GM21576 (cell line): ENCODE measurements at regions not wholly inside any gene's neighbourhood (a gene's known extent, or its start where the extent isn't known, plus 50 kb on each side); places are given as distances from the start of the nearest gene placed in this dataset.

Experiments used
- ATAC-seq: cut with Tn5 transposase; IDR thresholded peaks from one replicate; pipeline ENCODE4 v1.9.1; 2021; ENCODE audit warnings: mild to moderate bottlenecking, moderate library complexity; ENCODE audit not compliant: unreplicated experiment

- ATAC-seq, result no peak
Observed at GRCh38 chr1:79355090-79355489, 348.6 kb upstream of the ADGRL4 start.

DNA sequence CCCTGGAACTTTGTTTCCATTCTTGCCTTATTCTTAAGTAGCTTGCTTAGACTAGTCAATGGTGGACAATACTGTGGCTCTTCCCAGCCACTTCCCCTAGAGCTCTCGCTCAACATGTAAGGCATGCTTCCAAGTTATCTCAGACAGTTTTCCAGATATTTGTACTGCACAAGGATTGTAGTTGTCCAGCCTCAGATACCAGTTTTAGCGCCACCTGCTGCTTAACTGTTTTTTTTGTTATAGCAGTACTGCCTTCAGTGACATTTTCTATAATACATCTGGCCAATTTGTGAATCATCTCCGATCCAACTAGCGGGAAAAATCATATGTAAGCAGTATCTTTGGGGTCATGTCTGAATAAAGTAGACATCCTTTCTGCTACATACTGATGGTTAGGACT lies 346.7 kb upstream of the ADGRL4 start:
- no peak for ATAC-seq

DNA sequence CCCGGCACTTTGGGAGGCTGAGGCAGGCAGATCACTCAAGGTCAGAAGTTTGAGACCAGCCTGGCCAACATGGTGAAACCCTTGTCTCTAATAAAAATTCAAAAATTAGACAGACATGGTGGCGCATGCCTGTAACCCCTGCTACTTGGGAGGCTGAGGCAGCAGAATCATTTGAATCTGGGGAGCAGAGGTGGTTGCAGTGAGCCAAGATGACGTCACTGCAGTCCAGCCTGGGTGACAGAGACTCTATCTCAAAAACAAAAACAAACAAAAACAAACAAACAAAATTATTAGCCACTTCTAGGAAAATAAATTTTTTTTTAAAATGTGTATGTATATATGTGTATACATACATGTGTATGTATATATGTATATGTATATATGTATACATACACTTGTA lies 320.3 kb upstream of the ADGRL4 start:
- ATAC-seq, result no peak

DNA sequence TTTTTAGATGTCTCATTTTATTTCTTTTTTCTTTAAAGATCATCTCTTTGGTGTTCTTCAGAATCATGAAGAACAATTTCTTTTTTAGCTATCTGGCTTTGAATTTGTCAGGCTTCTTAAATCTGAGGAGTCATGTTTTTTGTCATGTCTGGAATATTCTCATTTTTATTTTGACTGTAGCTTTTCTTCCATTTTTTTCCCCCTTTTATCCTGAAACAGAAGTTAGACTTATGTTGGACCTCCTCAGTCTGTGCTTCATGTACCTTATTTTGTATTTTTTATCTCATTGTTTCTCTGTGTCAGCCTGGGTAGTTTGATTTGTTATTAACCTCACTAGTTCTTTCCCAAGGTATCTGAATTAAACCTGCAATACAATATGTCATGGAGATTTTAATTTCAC lies 319.2 kb upstream of the ADGRL4 start:
- ATAC-seq, result no peak

DNA sequence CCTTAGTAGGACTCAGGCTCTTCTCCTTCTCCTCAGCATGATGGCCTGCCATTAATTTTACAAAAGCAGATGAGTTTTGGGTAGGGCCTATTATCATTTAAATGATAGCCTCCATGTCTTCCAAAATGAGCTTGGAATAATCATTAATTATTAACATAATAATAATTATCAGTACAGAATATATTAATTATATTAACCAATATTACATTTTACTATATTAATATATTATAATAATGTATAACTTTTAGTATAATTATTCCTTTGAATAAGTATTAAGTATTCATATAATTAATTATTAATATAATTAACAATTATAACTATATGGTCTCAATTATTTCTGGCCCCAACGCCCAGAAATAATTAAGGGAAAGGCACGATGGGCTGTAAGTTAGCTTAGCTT lies 318.6 kb upstream of the ADGRL4 start:
- no peak for ATAC-seq

DNA sequence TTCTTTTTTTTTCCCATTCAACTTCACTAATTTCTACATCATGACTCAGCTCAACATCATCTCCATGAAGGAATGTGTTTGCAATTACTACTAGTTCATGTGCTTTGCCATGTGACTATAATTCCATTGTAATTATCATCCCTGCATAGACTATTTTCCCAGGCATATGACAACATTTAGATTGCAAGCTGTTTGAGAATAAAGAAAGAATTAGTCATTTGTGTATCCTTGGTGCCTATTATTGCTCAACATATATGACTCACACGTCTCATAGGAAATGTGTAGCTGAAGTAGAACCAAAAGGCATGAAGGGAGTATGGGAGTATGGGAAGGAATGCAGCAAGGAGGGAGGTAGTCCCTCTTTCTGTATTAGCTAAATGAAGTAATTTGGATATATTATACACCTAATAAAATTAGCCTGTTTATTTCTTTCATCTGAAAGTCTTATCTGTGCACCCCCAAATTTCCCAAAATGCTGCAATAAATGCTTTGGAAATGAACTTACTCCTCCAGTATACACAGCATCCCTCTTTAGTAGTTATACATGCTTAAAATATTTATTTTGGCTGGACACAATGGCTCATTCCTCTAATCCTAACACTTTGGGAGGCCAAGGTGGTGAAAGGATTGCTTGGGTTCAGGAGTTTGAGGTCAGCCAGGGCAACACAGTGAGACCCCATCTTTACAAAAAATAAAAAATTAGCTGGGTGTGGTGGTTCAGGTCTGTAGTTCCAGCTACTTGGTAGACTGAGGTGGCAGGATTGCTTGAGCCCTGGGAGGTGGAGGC lies 316.9 kb upstream of the ADGRL4 start:
- ATAC-seq, result no peak

- ATAC-seq, result no peak
Observed at GRCh38 chr1:79322511-79323027, 316.0 kb upstream of the ADGRL4 start.

DNA sequence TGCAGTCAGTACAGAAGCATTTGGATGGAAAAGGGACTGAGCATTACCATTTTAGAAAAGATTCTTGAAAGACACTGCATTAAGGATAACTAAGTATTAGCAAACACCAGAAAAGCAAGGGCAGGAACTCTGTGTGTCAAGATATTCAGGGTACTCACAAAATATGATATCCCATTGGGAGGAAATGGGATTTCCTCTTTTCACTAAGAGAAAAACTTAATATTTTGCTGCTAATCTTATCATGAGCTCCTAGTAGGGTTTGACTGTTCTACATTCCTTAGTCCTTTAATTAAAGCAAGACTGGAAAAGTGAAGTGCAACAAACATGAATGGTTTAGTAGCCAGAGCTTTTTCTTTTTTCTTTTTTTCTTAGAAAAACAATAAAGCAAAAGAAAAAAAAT lies 305.9 kb upstream of the ADGRL4 start:
- ATAC-seq, result no peak

DNA sequence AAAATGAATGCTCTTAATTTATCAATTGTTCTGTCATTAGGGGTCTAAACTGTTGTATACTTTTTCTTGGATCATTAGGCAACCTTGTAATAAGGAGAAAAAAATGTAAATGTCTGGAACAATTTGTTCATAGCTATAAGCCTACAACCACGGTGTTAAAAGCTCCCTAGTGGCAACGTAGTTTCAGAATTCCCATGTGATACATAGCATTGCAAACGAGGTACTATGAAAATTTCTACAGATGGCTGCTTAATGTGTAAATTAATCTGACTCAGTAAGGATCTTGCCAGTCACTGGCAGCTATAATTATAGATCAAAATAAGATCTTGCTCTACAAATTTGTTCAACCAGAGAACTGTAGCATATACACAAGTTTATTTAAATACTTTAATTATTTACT lies 304.1 kb upstream of the ADGRL4 start:
- no peak for ATAC-seq

DNA sequence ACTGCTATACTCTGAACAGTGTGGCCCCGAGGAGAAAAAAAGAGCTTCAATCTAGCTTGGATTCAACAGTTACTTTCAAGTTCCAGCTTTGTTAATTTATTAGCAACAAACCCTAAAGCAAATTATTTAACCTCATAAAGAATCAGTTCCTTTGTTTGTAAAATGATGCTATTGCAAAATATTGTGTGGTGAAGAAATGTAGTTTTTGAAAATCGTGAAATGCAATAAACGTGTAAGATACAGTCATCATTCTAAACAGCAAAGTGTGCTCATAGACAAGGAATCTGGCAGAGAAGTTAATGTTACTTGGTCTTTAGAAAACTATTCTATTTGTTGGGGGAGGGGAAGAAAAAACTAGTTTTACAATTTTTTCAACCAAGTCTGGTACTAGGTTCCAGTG lies 297.6 kb upstream of the ADGRL4 start:
- no peak for ATAC-seq

- no peak for ATAC-seq
Observed at GRCh38 chr1:79303040-79303439, 296.5 kb upstream of the ADGRL4 start.

DNA sequence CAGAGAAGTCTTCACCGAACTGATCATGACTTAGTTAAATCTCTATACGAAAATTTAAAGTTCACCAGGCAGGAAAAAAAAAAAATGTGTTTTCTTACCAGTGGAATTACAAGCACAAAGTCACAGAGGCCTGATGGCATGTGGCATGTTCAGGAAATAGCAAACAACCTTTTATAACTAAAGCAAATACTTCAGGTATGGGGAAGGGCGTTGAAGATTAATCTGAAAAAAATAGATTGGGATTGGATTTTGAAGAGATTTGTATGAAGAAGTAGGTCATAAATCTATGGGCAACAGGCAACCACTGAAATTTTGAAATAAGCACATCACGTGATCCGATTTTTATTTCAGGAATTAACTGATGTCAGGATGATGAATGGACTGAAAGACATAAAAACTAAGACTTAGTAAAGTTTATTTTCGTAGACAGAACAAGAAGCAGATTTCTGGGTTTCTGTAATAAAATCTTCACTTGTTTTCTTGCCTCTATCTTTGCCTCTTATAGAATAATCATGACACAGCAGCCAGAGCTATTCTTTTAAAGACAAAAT lies 295.9 kb upstream of the ADGRL4 start:
- no peak for ATAC-seq

GRCh38 chr1:79295967-79296366 lies 289.4 kb upstream of the ADGRL4 start:
- no peak for ATAC-seq

DNA sequence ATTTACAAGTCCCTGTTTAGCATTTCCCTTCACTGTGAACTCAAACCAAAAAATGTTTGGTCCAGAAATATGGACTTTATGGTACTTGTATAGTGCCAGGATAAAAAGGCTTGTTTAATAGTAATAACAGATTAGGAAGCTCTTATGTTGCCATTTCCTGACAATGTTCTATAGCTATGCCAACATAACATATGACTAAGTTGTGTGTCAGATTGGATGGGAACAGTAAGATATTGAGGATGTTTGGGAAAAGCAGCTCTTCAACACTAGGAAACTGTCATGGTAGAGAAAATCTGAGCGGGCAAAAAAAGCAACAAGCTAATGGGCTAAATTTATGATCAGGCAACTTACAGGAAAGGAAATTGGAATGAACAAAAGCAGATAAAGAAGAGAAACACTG lies 287.1 kb upstream of the ADGRL4 start:
- no peak for ATAC-seq

DNA sequence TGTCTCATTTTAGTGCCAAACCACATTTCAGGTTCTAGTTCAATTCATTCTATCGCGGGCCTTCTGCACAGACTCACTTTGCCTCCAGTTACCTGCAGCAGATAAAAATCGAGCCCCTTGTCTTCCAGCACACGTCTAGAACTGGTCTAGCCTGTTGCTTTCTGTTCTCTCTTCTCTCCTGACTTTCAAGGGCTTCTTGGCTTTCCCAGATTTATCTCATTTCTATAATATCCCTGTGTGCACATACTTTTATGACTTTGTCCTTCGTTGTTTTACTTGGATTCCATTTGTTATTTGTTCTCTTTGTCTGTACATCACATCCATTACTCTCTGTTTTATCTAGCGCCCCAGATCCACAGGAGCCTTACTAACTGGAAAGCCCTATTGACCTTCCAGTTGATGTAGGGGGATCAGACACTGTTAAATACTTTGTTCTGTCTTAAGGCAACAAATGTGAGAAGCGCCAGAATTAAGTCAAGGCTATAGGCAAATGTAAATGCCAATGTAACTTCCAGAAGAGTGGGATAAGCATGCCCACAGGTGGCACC lies 284.5 kb upstream of the ADGRL4 start:
- ATAC-seq, result no peak

- no peak for ATAC-seq
Observed at GRCh38 chr1:79287982-79288381, 281.5 kb upstream of the ADGRL4 start.

DNA sequence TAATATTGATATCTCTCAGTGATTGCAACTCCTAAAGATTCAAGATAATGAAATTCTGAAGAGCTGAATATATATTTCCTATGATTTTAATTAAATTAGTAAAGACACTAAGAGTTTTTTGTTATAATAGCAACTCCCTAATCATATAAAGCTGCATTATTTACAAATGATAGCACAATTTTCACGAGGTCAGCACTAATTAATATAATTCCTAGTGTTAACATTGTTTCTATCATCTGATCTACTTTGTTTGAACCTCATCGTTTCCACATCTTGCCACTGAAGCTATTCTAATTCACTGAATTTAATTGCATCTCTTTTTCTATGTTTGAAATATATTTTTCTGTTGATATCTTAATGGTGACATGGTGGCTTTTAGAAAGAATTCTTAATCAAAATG lies 279.1 kb upstream of the ADGRL4 start:
- ATAC-seq, result no peak

DNA sequence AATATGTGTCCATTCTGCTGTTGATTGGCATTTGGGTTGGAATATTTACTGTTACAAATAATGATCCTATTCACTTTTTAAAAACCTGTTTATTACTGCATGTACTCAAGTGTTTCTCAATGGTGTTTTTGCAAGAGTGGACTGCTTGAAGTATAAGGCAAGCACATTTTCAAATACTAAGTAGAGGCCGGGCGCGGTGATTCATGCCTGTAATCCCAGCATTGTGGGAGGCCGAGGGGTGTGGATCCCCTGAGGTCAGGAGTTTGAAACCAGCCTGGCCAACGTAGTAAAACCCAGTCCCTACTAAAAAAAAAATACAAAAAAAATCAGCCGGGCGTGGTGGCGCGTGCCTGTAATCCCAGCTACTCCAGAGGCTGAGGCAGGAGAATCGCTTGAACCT lies 276.9 kb upstream of the ADGRL4 start:
- ATAC-seq, result no peak

GRCh38 chr1:79281442-79281841 lies 274.9 kb upstream of the ADGRL4 start:
- no peak for ATAC-seq

GRCh38 chr1:79271759-79272158 lies 265.2 kb upstream of the ADGRL4 start:
- no peak for ATAC-seq

DNA sequence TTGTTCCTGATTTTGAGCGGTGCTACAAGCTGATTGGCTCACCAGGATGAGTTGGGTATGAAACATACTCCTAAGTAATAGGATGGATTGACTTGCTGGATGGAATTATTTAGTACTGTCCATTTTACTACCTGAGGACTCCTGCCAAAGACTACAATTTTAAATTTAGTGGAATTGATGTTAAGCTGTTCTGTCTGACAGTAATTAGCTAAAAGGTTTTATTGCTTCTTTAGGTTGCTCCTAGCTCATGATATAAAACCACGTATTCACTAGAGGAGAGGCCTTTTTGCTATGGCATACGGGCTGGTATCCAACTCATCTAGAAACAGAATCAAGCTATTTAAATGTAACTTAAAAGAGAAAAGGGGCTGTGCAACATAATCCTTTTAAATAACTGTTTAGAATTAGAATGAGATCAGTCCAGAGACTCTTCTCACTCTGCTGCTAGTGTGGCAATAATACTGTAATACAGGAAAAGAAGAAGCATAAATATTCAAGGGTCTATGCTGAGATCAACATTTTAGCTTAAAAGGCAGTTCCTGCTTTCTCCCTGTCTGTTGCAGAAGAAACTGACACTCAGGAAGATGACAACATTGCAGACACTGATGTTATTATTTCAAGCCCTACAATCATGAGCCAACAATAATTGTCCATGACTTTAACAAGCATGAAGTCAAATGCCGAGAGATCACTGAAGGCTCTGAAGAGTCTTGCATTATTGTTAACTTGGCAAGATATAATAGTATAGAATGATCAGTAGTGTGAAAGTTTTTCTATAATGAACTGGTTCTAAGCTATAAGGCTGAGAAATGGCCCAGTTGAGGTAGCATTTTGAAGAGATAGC lies 258.7 kb upstream of the ADGRL4 start:
- ATAC-seq, result no peak

DNA sequence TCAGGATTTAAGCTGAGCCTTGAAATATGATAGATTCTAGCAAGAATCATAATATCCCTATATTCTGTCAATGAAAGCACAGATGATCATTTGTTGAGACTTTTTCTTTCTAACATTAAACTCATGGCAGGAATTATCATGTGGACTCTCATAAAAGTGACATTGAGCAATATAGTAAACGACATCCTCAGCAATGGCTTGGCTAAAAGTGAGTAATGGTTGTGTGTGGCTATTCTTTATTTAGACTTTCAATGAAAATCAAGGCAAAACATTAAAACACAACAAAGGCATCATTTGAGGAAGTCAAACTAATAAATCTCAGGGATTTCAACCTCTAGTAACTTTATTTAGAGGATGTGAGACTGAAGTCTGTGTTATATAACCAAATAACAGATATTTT lies 257.8 kb upstream of the ADGRL4 start:
- no peak for ATAC-seq
